Vagina (tissue), 2 donors: ENCODE measurements at regions not wholly inside any gene's neighbourhood (a gene's known extent, or its start where the extent isn't known, plus 50 kb on each side); places are given as distances from the start of the nearest gene placed in this dataset.
"Not testable (repeated sequence)": the region's sequence is repeated elsewhere in the genome, so short reads cannot be mapped to it uniquely, and the experiment has no call there.

Source experiments
- DNase-seq, 2 donors: peaks; one replicate each; pipeline ENCODE4 v3.0.0-alpha.2; 2017; ENCODE audit errors: extremely low spot score in 2 of 2
- H3K27ac ChIP-seq: fragments of 200-600 bp; sonication (generic); one replicate; pipeline ENCODE4 v1.5.1; 2019
- H3K27me3 ChIP-seq: fragments of 200-600 bp; sonication (generic); one replicate; pipeline ENCODE4 v1.5.1; 2019
- H3K36me3 ChIP-seq, 2 donors: fragments of 200-600 bp; sonication (generic); one replicate each; pipeline ENCODE4 v1.5.1; 2017 to 2019
- H3K4me1 ChIP-seq: fragments of 200-600 bp; sonication (generic); one replicate; pipeline ENCODE4 v1.5.1; 2019
- H3K4me3 ChIP-seq, 2 donors: fragments of 200-600 bp; sonication (generic); 1 replicate in 1 of 2; 2 replicates in 1 of 2; pipeline ENCODE4 v1.5.1; 2016 to 2019
- H3K9me3 ChIP-seq: fragments of 200-600 bp; sonication (generic); one replicate; pipeline ENCODE4 v1.5.1; 2019
- CTCF ChIP-seq, 3 experiments: fragments of 450-650 bp in 2 of 3; fragments of 200-600 bp in 1 of 3; sonication (generic) in 1 of 3; IDR thresholded peaks; one replicate each; pipeline ENCODE4 v1.5.1; 2017 to 2019; ENCODE audit warnings: antibody characterized with exemption in 3 of 3, mild to moderate bottlenecking in 2 of 3, moderate library complexity in 2 of 3
- POLR2A ChIP-seq, 2 donors: fragments of 450-650 bp; IDR thresholded peaks; one replicate each; pipeline ENCODE4 v1.6.1; 2017; ENCODE audit warnings: antibody characterized with exemption in 2 of 2, mild to moderate bottlenecking in 2 of 2, moderate library complexity in 2 of 2
- POLR2AphosphoS5 ChIP-seq, 2 donors: sonication (generic); formaldehyde crosslinking; IDR thresholded peaks; one replicate each; pipeline ENCODE4 v1.9.0; 2017; ENCODE audit warnings: antibody characterized with exemption in 2 of 2, mild to moderate bottlenecking in 2 of 2, low read depth in 1 of 2; ENCODE audit not compliant: insufficient read depth in 1 of 2
- intact Hi-C: fragments of 100-400 bp; cut with DNase I; formaldehyde crosslinking; loops from one replicate; pipeline ENCODE4 v1.15.1; 2023

GRCh38 chr2:234352270-234352669 lies 144.6 kb downstream of the ARL4C start:
- intact Hi-C loops, result no loop called here
- TF ChIP-seq POLR2AphosphoS5 (IDR thresholded peaks at IDR 0.05; ENCODE audit: insufficient read depth in 1 of 2, low read depth in 1 of 2) (no peak), CTCF (IDR thresholded peaks at IDR 0.05) (no peak), POLR2A (IDR thresholded peaks at IDR 0.05) (no peak)

GRCh38 chr2:234351866-234352265 lies 145.0 kb downstream of the ARL4C start:
- H3K27me3 ChIP-seq, H3K4me1 ChIP-seq, H3K27ac ChIP-seq, intact Hi-C loops, H3K9me3 ChIP-seq, DNase-seq, H3K36me3 ChIP-seq, H3K4me3 ChIP-seq: not testable (repeated sequence)

More at GRCh38 chr2:234352270-234352669, 144.6 kb downstream of the ARL4C start:
- Histone ChIP-seq H3K9me3 (no peaks in the 10 kb centered on the region), H3K27ac (no peak overlapping the region), H3K4me1 (no peaks in the 10 kb centered on the region), H3K36me3 (no peaks in the 10 kb centered on the region), H3K4me3 (no peak overlapping the region), H3K27me3 (no peaks in the 10 kb centered on the region)
- DNase-seq, result no peak

GRCh38 chr2:234348081-234348480 lies 148.8 kb downstream of the ARL4C start:
- TF ChIP-seq POLR2A (IDR thresholded peaks at IDR 0.05) (no peak), POLR2AphosphoS5 (IDR thresholded peaks at IDR 0.05; ENCODE audit: insufficient read depth in 1 of 2, low read depth in 1 of 2) (no peak), CTCF (IDR thresholded peaks at IDR 0.05) (no peak)
- intact Hi-C loops, result no loop called here
- H3K4me1 ChIP-seq, result no peaks in the 10 kb centered on the region
- H3K36me3 ChIP-seq, result no peaks in the 10 kb centered on the region
- no peaks in the 10 kb centered on the region for H3K9me3 ChIP-seq
- H3K4me3 ChIP-seq, result no peak overlapping the region
- no peaks in the 10 kb centered on the region for H3K27me3 ChIP-seq
- DNase-seq, result no peak
- H3K27ac ChIP-seq, result no peak overlapping the region

- H3K27me3 ChIP-seq, result no peaks in the 10 kb centered on the region
- H3K27ac ChIP-seq, result no peak overlapping the region
- H3K4me3 ChIP-seq, result no peak overlapping the region
- no peaks in the 10 kb centered on the region for H3K4me1 ChIP-seq
- no peaks in the 10 kb centered on the region for H3K9me3 ChIP-seq
- intact Hi-C loops, result no loop called here
- no peak for TF ChIP-seq CTCF (IDR thresholded peaks at IDR 0.05)
- TF ChIP-seq POLR2A (IDR thresholded peaks at IDR 0.05), result no peak
- no peak for TF ChIP-seq POLR2AphosphoS5 (IDR thresholded peaks at IDR 0.05; ENCODE audit: insufficient read depth in 1 of 2, low read depth in 1 of 2)
- no peak for DNase-seq
- no peaks in the 10 kb centered on the region for H3K36me3 ChIP-seq
These were observed 151.0 kb downstream of the ARL4C start for GRCh38 chr2:234345921-234346320.

GRCh38 chr2:234344012-234344411 lies 152.9 kb downstream of the ARL4C start:
- TF ChIP-seq CTCF (IDR thresholded peaks at IDR 0.05), result no peak
- TF ChIP-seq POLR2AphosphoS5 (IDR thresholded peaks at IDR 0.05; ENCODE audit: insufficient read depth in 1 of 2, low read depth in 1 of 2), result no peak
- TF ChIP-seq POLR2A (IDR thresholded peaks at IDR 0.05), result no peak
- H3K9me3 ChIP-seq, result no peaks in the 10 kb centered on the region

GRCh38 chr2:234343372-234343771 lies 153.5 kb downstream of the ARL4C start:
- H3K27ac ChIP-seq, result no peak overlapping the region
- H3K27me3 ChIP-seq, result no peaks in the 10 kb centered on the region
- no peaks in the 10 kb centered on the region for H3K9me3 ChIP-seq
- H3K36me3 ChIP-seq, result no peaks in the 10 kb centered on the region
- H3K4me1 ChIP-seq, result no peaks in the 10 kb centered on the region
- intact Hi-C loops, result no loop called here
- no peak overlapping the region for H3K4me3 ChIP-seq
- TF ChIP-seq POLR2AphosphoS5 (IDR thresholded peaks at IDR 0.05; ENCODE audit: insufficient read depth in 1 of 2, low read depth in 1 of 2), result no peak
- no peak for TF ChIP-seq POLR2A (IDR thresholded peaks at IDR 0.05)
- TF ChIP-seq CTCF (IDR thresholded peaks at IDR 0.05), result no peak
- no peak for DNase-seq

More at GRCh38 chr2:234344012-234344411, 152.9 kb downstream of the ARL4C start:
- no peaks in the 10 kb centered on the region for H3K36me3 ChIP-seq
- no peak for DNase-seq
- no peaks in the 10 kb centered on the region for H3K4me1 ChIP-seq
- intact Hi-C loops, result no loop called here
- no peaks in the 10 kb centered on the region for H3K27me3 ChIP-seq
- H3K4me3 ChIP-seq, result no peak overlapping the region
- H3K27ac ChIP-seq, result no peak overlapping the region
